ENCODE measurements at regions not wholly inside any gene's neighbourhood (a gene's known extent, or its start where the extent isn't known, plus 50 kb on each side); places are given as distances from the start of the nearest gene placed in this dataset.

GRCh38 chr2:230636684-230637271, 75.9 kb upstream of the CAB39 start:
- no peak for TF ChIP-seq CTCF (IDR thresholded peaks at IDR 0.05)
- no peak for TF ChIP-seq POLR2A (IDR thresholded peaks at IDR 0.05)
